ENCODE measurements at regions not wholly inside any gene's neighbourhood (a gene's known extent, or its start where the extent isn't known, plus 50 kb on each side); places are given as distances from the start of the nearest gene placed in this dataset.

- no peaks in the 10 kb centered on the region for H3K27me3 Mint-ChIP-seq (ENCODE audit: low read depth)
- no peak overlapping the region for H3K27ac Mint-ChIP-seq
- ATAC-seq (replicated peaks in 1 of 2) (no peak), DNase-seq (no peak)
- peaks cover under 1 to 2% of the 10 kb centered on the region in 2 donors for H3K9me3 Mint-ChIP-seq
- peaks cover 3 to 5% of the 10 kb centered on the region in 2 donors for H3K36me3 Mint-ChIP-seq (ENCODE audit: insufficient read depth in 2 of 2)
- no peak overlapping the region for H3K4me3 Mint-ChIP-seq
- no peaks in the 10 kb centered on the region for H3K4me1 Mint-ChIP-seq (ENCODE audit: low read depth)
Observed at GRCh38 chr5:68970617-68971016, 123.2 kb upstream of the SLC30A5 start.

DNA sequence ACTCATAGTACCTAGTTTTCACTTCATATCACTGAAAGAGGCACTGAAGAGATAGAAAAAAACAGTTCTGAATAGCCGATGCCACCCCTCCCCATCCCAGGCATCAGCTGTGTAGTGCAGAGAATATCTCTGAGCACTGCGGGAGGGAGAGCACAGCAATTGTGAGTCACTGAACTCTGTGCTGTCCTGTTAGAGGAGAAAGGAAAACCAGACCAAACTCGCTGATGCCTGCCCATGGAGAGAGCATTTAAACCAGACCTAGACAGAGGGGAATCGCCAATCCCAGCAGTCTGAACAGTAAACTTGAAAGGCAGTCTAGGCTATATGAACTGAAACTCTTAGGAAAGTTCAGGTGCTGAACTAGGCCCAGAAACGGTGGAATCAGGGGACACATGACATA is 120.1 kb upstream of the SLC30A5 start:
- DNase-seq = no peak
- Mint-ChIP-seq H3K4me1 (ENCODE audit: low read depth) (no peaks in the 10 kb centered on the region), H3K27ac (no peak overlapping the region), H3K4me3 (no peak overlapping the region), H3K9me3 (peaks cover 6 to 10% of the 10 kb centered on the region in 2 donors), H3K36me3 (ENCODE audit: insufficient read depth in 2 of 2) (peaks cover 8% of the 10 kb centered on the region in 2 donors), H3K27me3 (ENCODE audit: low read depth) (no peaks in the 10 kb centered on the region)
- no peak for ATAC-seq (replicated peaks in 1 of 2)

DNA sequence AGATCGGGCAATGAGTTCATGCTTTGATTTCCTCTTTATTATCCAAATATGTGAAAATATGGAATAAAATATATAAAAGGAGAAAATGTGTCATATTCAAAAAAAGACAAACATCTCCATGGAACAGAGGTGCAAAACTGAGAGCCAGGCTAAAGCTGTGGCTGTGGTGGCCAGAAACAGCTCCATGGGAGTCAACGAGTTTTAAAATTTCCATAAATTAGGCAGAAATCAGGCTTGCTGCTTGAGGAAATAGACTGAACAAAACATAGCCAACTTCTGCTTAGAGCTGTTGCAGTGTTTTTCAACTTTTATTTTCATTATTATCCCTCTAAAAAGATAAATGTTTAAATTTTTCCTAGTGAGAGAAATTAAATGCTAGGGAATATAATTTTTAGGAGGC is 110.8 kb upstream of the SLC30A5 start:
- peaks cover 6% of the 10 kb centered on the region for H3K27me3 Mint-ChIP-seq (ENCODE audit: low read depth)
- no peak overlapping the region for H3K4me3 Mint-ChIP-seq
- peaks cover 2 to 5% of the 10 kb centered on the region in 2 donors for H3K9me3 Mint-ChIP-seq
- ATAC-seq (replicated peaks in 1 of 2) (no peak), DNase-seq (no peak)
- no peak overlapping the region for H3K27ac Mint-ChIP-seq
- H3K4me1 Mint-ChIP-seq (ENCODE audit: low read depth) = no peaks in the 10 kb centered on the region
- no peaks in the 10 kb centered on the region for H3K36me3 Mint-ChIP-seq (ENCODE audit: insufficient read depth in 2 of 2)

DNA sequence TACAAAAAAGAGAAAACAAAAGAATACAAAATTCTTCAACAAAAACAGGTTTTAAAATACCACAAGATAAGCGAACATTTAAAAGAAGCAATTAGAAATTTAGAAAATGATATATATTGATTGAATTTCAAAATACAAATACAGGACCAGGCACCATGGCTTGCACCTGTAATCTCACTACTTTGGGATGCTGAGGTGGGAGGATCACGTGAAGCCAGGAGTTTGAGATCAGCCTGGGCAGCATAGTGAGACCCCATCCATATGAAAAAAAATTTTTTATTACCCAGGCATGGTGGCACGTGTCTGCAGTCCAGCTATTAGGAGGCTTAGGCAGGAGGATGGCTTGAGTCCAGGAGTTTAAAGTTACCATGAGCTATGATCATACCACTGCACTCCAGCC is 109.9 kb upstream of the SLC30A5 start:
- DNase-seq (no peak), ATAC-seq (replicated peaks in 1 of 2) (no peak)
- H3K27ac Mint-ChIP-seq = no peak overlapping the region
- H3K4me1 Mint-ChIP-seq (ENCODE audit: low read depth) = no peaks in the 10 kb centered on the region
- H3K9me3 Mint-ChIP-seq = peaks cover 0 to 3% of the 10 kb centered on the region in 2 donors
- H3K36me3 Mint-ChIP-seq (ENCODE audit: insufficient read depth in 2 of 2) = no peaks in the 10 kb centered on the region
- H3K27me3 Mint-ChIP-seq (ENCODE audit: low read depth) = peaks cover 6% of the 10 kb centered on the region
- no peak overlapping the region for H3K4me3 Mint-ChIP-seq

DNA sequence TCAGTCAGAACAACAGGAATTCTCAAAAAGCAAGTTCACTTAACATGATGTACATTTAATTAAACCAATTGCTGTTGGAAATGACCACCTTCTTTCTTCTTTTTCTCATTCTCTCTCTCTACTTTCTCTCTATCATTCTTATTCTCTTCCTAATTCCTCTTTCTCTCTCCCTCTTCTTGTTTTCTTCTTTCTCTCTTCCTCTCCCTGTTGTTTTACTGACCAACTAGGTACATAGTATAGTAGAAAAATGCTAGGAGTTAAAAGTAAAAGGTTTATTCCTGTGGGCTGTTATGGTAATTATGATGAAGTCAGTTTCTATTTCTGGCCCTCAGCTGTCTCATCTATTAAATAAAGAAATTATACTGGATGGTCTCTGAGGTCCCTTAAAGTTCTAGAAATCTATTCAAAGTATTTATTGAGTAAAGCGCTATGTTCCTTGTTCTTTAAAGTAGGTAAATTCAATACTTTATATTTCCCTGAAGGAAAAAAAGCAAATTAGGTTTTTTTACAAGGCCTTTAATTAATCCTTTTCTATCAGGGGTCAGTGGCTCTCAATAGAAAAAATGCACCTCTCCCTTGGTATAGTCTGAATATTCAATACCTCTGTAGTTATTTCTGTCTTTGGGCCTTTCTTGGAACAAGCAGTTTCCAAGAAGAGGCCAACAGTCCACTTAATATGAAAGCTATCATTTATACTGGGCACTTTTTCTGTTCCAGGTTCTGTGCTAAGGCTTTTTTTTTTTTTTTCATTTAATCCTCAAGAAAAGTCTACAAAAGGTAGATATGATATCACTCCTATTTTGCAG is 102.3 kb upstream of the SLC30A5 start:
- Mint-ChIP-seq H3K27ac (no peak overlapping the region), H3K4me1 (ENCODE audit: low read depth) (peaks cover 9% of the 10 kb centered on the region), H3K36me3 (ENCODE audit: insufficient read depth in 2 of 2) (no peaks in the 10 kb centered on the region), H3K27me3 (ENCODE audit: low read depth) (no peaks in the 10 kb centered on the region), H3K9me3 (peaks cover 0 to 2% of the 10 kb centered on the region in 2 donors), H3K4me3 (no peak overlapping the region)
- DNase-seq = no peak
- no peak for ATAC-seq (replicated peaks in 1 of 2)

GRCh38 chr5:68994645-68995044 is 99.2 kb upstream of the SLC30A5 start:
- DNase-seq (peak in 1 of 2 donors; percentile 2), ATAC-seq (replicated peaks in 1 of 2) (peak; percentile 54 to 83)
- Mint-ChIP-seq H3K9me3 (peaks cover 0 to 2% of the 10 kb centered on the region in 2 donors), H3K4me3 (no peak overlapping the region), H3K27me3 (ENCODE audit: low read depth) (peaks cover 5% of the 10 kb centered on the region), H3K36me3 (ENCODE audit: insufficient read depth in 2 of 2) (no peaks in the 10 kb centered on the region), H3K4me1 (ENCODE audit: low read depth) (peaks cover 9% of the 10 kb centered on the region), H3K27ac (no peak overlapping the region)

DNA sequence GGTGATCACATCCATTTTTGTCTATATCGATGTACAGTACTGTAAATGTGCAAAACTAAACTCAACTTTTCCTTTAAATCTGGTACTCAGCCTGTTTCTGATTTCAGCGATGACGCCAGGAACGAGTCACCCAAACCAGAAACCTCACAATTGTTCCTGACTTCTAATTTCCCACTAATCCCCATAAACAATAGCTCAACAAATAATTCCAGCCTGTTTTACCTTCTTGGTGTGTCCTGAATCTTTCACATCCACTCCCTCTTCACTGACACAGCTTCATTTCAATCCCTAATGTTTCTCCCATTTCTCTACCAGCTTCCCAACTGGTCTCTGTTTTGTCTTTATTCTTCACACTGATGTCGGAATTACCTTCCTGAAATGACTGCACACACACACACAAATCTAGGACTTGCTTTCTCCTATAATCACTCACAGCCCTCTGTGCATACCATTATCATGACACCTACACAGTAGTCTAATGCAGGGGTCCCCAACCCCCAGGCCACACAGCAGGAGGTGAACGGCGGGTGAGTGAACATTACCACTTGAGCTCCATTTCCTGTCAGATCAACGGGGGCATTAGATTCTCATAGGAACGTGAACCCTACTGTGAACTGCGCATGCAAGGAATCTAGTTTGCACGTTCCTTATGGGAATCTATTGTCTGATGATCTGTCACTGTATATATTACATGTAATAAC is 97.8 kb upstream of the SLC30A5 start:
- H3K4me3 Mint-ChIP-seq = peak overlapping the region in 1 of 2 donors; percentile 5
- H3K27me3 Mint-ChIP-seq (ENCODE audit: low read depth) = peaks cover 5% of the 10 kb centered on the region
- no peak overlapping the region for H3K27ac Mint-ChIP-seq
- peaks cover 9% of the 10 kb centered on the region for H3K4me1 Mint-ChIP-seq (ENCODE audit: low read depth)
- H3K9me3 Mint-ChIP-seq = no peaks in the 10 kb centered on the region
- no peaks in the 10 kb centered on the region for H3K36me3 Mint-ChIP-seq (ENCODE audit: insufficient read depth in 2 of 2)
- ATAC-seq (replicated peaks in 1 of 2) (no peak), DNase-seq (no peak)

- H3K4me3 Mint-ChIP-seq = no peak overlapping the region
- H3K27me3 Mint-ChIP-seq (ENCODE audit: low read depth) = peaks cover 5% of the 10 kb centered on the region
- H3K9me3 Mint-ChIP-seq = no peaks in the 10 kb centered on the region
- DNase-seq (no peak), ATAC-seq (replicated peaks in 1 of 2) (no peak)
- no peaks in the 10 kb centered on the region for H3K36me3 Mint-ChIP-seq (ENCODE audit: insufficient read depth in 2 of 2)
- H3K27ac Mint-ChIP-seq = no peak overlapping the region
- H3K4me1 Mint-ChIP-seq (ENCODE audit: low read depth) = peaks cover 9% of the 10 kb centered on the region
Observed at GRCh38 chr5:68999181-68999580, 94.6 kb upstream of the SLC30A5 start.

DNA sequence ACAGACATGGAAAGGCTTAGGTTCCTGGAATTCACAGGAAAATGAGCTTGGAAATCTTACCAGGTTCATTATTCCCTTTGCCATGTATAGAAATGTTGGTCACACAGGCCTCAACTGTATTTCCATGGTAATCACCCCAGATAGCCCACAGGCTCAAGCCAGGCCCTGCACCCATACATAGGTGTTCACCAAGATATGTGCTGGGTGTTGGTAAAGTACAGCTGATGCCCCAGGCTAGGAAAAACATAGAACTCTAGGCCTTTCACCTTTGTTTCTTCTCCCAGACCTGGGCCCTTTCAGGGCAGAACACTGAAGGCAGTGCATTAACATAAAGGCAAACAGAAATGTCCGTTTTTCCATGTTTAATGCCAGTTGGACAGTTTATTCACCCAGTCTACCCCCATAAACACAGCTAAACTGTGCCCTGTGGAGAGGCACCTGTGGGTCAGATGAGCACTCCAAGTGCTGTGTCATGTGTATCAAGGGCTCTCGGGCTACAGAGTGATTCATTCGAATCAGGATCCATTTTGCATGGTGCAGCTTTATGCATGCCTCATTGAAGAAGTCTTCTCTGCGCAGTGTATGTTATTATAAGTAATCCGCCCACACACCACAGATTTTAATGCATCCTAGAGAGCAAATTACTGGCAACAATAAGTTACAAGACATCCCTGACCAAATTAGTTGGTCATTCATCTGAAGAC is 93.4 kb upstream of the SLC30A5 start:
- peaks cover 10% of the 10 kb centered on the region for H3K27me3 Mint-ChIP-seq (ENCODE audit: low read depth)
- H3K36me3 Mint-ChIP-seq (ENCODE audit: insufficient read depth in 2 of 2) = no peaks in the 10 kb centered on the region
- ATAC-seq (replicated peaks in 1 of 2) = no peak
- DNase-seq = no peak
- no peaks in the 10 kb centered on the region for H3K9me3 Mint-ChIP-seq
- H3K4me3 Mint-ChIP-seq = no peak overlapping the region
- no peak overlapping the region for H3K27ac Mint-ChIP-seq
- H3K4me1 Mint-ChIP-seq (ENCODE audit: low read depth) = peaks cover 9% of the 10 kb centered on the region

DNA sequence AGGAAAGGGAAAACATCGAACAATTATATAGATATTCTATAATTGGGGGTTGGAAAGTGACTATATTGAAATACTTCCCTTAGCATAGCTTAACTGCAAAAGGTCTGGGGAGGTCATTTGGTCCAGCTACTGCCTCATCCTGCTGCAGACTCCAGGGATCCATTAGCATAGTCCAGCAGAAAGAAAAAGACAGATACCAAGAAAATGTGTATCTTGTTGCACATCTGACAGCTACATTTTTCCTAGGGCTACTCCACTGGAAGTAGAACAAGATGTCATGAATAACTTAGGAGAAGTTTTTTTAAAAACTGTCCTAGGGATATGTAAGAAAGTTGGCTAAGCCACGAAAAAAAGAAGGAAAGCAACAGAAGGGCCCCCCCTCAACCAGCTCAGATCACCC is 92.9 kb upstream of the SLC30A5 start:
- no peaks in the 10 kb centered on the region for H3K36me3 Mint-ChIP-seq (ENCODE audit: insufficient read depth in 2 of 2)
- no peak overlapping the region for H3K4me3 Mint-ChIP-seq
- H3K27ac Mint-ChIP-seq = no peak overlapping the region
- H3K9me3 Mint-ChIP-seq = no peaks in the 10 kb centered on the region
- peaks cover 3% of the 10 kb centered on the region for H3K4me1 Mint-ChIP-seq (ENCODE audit: low read depth)
- no peak for DNase-seq
- no peak for ATAC-seq (replicated peaks in 1 of 2)
- peaks cover 10% of the 10 kb centered on the region for H3K27me3 Mint-ChIP-seq (ENCODE audit: low read depth)

DNA sequence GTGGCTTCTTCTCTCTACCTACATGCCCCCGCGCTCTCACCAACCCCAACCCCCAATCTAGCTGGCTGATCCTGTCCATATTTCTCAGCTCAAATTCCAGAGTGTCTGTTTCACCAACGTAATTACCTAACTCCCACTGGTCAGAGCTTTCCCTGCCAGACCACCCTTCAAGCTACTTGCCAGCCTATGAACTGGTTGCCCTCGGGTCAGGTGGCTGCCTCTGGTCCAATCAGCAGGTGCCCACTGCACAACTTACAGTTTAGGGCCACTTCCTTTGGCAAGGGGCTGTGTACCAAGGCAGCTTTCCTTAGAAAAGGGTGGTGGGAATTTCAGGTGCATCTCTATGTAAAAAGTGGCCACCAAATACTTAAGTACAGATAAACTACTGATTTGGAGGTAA is 92.2 kb upstream of the SLC30A5 start:
- Mint-ChIP-seq H3K27me3 (ENCODE audit: low read depth) (peaks cover 10% of the 10 kb centered on the region), H3K4me1 (ENCODE audit: low read depth) (no peaks in the 10 kb centered on the region), H3K9me3 (no peaks in the 10 kb centered on the region), H3K4me3 (no peak overlapping the region), H3K36me3 (ENCODE audit: insufficient read depth in 2 of 2) (no peaks in the 10 kb centered on the region), H3K27ac (no peak overlapping the region)
- DNase-seq = no peak
- ATAC-seq (replicated peaks in 1 of 2) = no peak

- DNase-seq = no peak
- Mint-ChIP-seq H3K4me1 (ENCODE audit: low read depth) (no peaks in the 10 kb centered on the region), H3K4me3 (no peak overlapping the region), H3K36me3 (ENCODE audit: insufficient read depth in 2 of 2) (no peaks in the 10 kb centered on the region), H3K9me3 (no peaks in the 10 kb centered on the region), H3K27ac (no peak overlapping the region), H3K27me3 (ENCODE audit: low read depth) (peaks cover 22% of the 10 kb centered on the region)
- no peak for ATAC-seq (replicated peaks in 1 of 2)
Observed at GRCh38 chr5:69004127-69004526, 89.7 kb upstream of the SLC30A5 start.

- ATAC-seq (replicated peaks in 1 of 2) (no peak), DNase-seq (no peak)
- no peaks in the 10 kb centered on the region for H3K9me3 Mint-ChIP-seq
- peaks cover 22% of the 10 kb centered on the region for H3K27me3 Mint-ChIP-seq (ENCODE audit: low read depth)
- H3K36me3 Mint-ChIP-seq (ENCODE audit: insufficient read depth in 2 of 2) = no peaks in the 10 kb centered on the region
- H3K4me3 Mint-ChIP-seq = no peak overlapping the region
- H3K27ac Mint-ChIP-seq = no peak overlapping the region
- H3K4me1 Mint-ChIP-seq (ENCODE audit: low read depth) = no peaks in the 10 kb centered on the region
Observed at GRCh38 chr5:69004676-69005075, 89.1 kb upstream of the SLC30A5 start.
